HL-60 (cell line): ENCODE measurements at regions not wholly inside any gene's neighbourhood (a gene's known extent, or its start where the extent isn't known, plus 50 kb on each side); places are given as distances from the start of the nearest gene placed in this dataset.

Experiments
- CTCF ChIP-seq: IDR thresholded peaks from one replicate; pipeline ENCODE4 v1.5.1; 2011; ENCODE audit warnings: low read length, control low read depth, inconsistent platforms; ENCODE audit not compliant: insufficient read depth
- GABPA ChIP-seq: IDR thresholded peaks from 2 replicates; pipeline ENCODE4 v1.6.1; 2012; ENCODE audit warnings: low read depth
- POLR2AphosphoS5 ChIP-seq: IDR thresholded peaks from 2 replicates; pipeline ENCODE4 v1.6.1; 2012; ENCODE audit warnings: low read depth
- REST ChIP-seq: IDR thresholded peaks from 2 replicates; pipeline ENCODE4 v1.6.1; 2012; ENCODE audit warnings: low read depth; ENCODE audit not compliant: insufficient replicate concordance
- SPI1 ChIP-seq: IDR thresholded peaks from 2 replicates; pipeline ENCODE4 v1.6.1; 2012; ENCODE audit warnings: low read depth, mild to moderate bottlenecking, borderline replicate concordance

- TF ChIP-seq CTCF (no peak), POLR2AphosphoS5 (no peak), REST (no peak), GABPA (no peak), SPI1 (no peak)
Observed at GRCh38 chr5:120257358-120257971, 206.6 kb upstream of the PRR16 start.
